HUES48 (cell line): ENCODE measurements at regions not wholly inside any gene's neighbourhood (a gene's known extent, or its start where the extent isn't known, plus 50 kb on each side); places are given as distances from the start of the nearest gene placed in this dataset.
"Not testable (repeated sequence)": the region's sequence is repeated elsewhere in the genome, so short reads cannot be mapped to it uniquely, and the experiment has no call there.

ENCODE experiments used
- H3K27ac ChIP-seq: one replicate; pipeline ENCODE4 v1.7.0; 2013; ENCODE audit warnings: low read depth, low read length, inconsistent platforms
- H3K27me3 ChIP-seq: 2 replicates; pipeline ENCODE4 v1.6.1; 2013; ENCODE audit warnings: mild to moderate bottlenecking, low read length; ENCODE audit not compliant: control insufficient read depth, insufficient read depth
- H3K36me3 ChIP-seq: 2 replicates; pipeline ENCODE4 v1.6.1; 2013; ENCODE audit warnings: low read length; ENCODE audit not compliant: control insufficient read depth, insufficient read depth
- H3K4me1 ChIP-seq: 2 replicates; pipeline ENCODE4 v1.6.1; 2013; ENCODE audit warnings: mild to moderate bottlenecking, low read length; ENCODE audit not compliant: control insufficient read depth, insufficient read depth
- H3K4me3 ChIP-seq: 2 replicates; pipeline ENCODE4 v1.5.1; 2013; ENCODE audit warnings: mild to moderate bottlenecking, low read depth, low read length
- H3K9ac ChIP-seq: 2 replicates; pipeline ENCODE4 v1.6.1; 2013; ENCODE audit warnings: mild to moderate bottlenecking, low read depth, low read length, moderate library complexity
- H3K9me3 ChIP-seq: 2 replicates; pipeline ENCODE4 v1.6.1; 2013; ENCODE audit warnings: low read length; ENCODE audit not compliant: control insufficient read depth, insufficient read depth

DNA sequence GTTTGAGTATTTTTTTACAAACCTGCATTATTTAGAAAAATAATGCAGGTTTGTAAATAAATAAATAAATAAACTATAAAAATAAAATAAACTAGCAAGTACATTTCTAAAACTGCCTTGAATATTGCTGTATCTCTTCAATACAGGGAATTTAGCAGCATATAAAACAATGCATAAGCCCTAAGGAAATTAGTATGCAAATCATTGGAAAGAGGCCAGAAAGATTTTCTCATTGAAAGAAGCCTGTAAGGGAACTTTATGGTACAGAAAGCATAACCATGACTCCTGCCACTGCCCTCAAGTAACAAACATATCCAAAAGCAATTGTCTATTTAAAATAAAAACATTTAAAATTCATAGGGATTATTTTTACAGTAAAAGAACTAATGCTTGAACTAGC, 387.3 kb downstream of the HINT1 start:
- Histone ChIP-seq H3K27me3 (no peaks in the 10 kb centered on the region), H3K4me1 (no peaks in the 10 kb centered on the region), H3K36me3 (no peaks in the 10 kb centered on the region), H3K9me3 (no peaks in the 10 kb centered on the region), H3K9ac (no peak overlapping the region), H3K4me3 (no peak overlapping the region), H3K27ac (no peak overlapping the region)

DNA sequence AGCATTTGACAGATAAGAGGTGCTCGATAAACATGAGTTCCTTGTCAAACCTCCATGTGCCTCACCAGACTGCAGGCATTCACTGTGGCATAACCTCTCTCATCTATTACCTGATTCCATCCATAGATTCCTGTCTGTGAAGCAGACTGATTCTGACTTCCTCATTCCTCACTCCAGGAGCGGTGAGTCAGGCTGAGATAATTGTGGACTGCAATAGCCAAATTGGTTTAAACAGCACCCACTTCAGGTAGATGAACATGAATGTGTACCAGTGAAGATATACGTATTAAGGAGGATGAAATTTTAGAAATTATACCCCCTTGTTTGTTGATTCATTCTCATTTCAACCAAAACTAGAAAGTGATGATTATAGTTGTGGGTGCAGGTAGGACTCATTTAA, 391.2 kb downstream of the HINT1 start:
- H3K36me3 ChIP-seq = no peaks in the 10 kb centered on the region
- no peaks in the 10 kb centered on the region for H3K9me3 ChIP-seq
- H3K27me3 ChIP-seq = no peaks in the 10 kb centered on the region
- H3K9ac ChIP-seq = no peak overlapping the region
- no peaks in the 10 kb centered on the region for H3K4me1 ChIP-seq
- no peak overlapping the region for H3K4me3 ChIP-seq
- H3K27ac ChIP-seq = no peak overlapping the region

- H3K27me3 ChIP-seq = no peaks in the 10 kb centered on the region
- H3K27ac ChIP-seq = no peak overlapping the region
- H3K4me3 ChIP-seq = no peak overlapping the region
- no peaks in the 10 kb centered on the region for H3K4me1 ChIP-seq
- H3K9ac ChIP-seq = no peak overlapping the region
- no peaks in the 10 kb centered on the region for H3K36me3 ChIP-seq
- H3K9me3 ChIP-seq = no peaks in the 10 kb centered on the region
These were observed 403.0 kb downstream of the HINT1 start for GRCh38 chr5:130762031-130762430.

DNA sequence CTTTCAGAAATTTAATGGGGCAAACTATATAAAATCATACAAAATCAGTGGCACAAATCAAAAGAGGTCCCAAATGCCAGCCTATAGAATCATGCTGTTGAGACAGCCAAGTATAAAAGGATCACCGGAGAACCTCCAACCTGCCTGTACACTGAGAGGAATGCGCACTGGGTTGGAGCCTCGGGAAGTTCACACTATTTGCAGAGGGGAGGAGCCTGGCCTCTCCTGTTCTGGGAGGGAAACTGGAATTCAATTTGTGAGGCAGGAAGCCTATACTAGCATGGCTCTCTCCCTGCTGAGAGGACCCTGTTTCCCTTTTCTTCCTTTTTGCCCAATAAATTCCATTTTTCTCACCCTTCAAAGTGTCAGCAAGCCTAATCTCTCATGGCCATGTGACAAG, 406.0 kb downstream of the HINT1 start:
- Histone ChIP-seq H3K27ac (no peak overlapping the region), H3K27me3 (no peaks in the 10 kb centered on the region), H3K9ac (no peak overlapping the region), H3K36me3 (no peaks in the 10 kb centered on the region), H3K4me1 (no peaks in the 10 kb centered on the region), H3K9me3 (no peaks in the 10 kb centered on the region), H3K4me3 (no peak overlapping the region)

DNA sequence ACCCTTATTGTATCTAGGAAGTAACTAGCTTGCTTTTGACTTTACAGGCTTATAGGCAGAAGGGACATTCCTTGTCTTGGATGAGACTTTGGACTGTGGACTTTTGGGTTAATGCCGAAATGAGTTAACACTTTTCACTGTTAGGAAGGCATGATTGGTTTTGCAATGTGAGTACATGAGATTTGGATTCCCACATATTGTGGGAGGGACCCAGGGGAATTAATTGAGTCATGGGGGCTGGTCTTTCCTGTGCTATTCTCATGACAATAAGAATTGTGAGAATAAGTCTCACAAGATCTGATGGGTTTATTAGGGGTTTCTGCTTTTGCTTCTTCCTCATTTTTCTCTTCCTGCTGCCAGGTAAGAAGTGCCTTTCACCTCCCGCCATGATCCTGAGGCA, 417.5 kb downstream of the HINT1 start:
- Histone ChIP-seq H3K27ac (no peak overlapping the region), H3K9ac (no peak overlapping the region), H3K36me3 (no peaks in the 10 kb centered on the region), H3K9me3 (peaks cover 16% of the 10 kb centered on the region), H3K4me1 (no peaks in the 10 kb centered on the region), H3K4me3 (no peak overlapping the region), H3K27me3 (no peaks in the 10 kb centered on the region)

GRCh38 chr5:130746641-130747040, 418.4 kb downstream of the HINT1 start:
- not testable (repeated sequence) for H3K4me3 ChIP-seq, H3K27ac ChIP-seq

GRCh38 chr5:130743092-130743491, 422.0 kb downstream of the HINT1 start:
- H3K36me3 ChIP-seq = no peaks in the 10 kb centered on the region
- H3K4me3 ChIP-seq = no peak overlapping the region
- H3K27ac ChIP-seq = no peak overlapping the region
- peaks cover 30% of the 10 kb centered on the region for H3K9me3 ChIP-seq
- no peaks in the 10 kb centered on the region for H3K4me1 ChIP-seq
- no peaks in the 10 kb centered on the region for H3K27me3 ChIP-seq
- no peak overlapping the region for H3K9ac ChIP-seq

More at GRCh38 chr5:130746641-130747040, 418.4 kb downstream of the HINT1 start:
- not testable (repeated sequence) for H3K4me1 ChIP-seq, H3K9ac ChIP-seq, H3K27me3 ChIP-seq, H3K36me3 ChIP-seq
- peaks cover 16% of the 10 kb centered on the region for H3K9me3 ChIP-seq

DNA sequence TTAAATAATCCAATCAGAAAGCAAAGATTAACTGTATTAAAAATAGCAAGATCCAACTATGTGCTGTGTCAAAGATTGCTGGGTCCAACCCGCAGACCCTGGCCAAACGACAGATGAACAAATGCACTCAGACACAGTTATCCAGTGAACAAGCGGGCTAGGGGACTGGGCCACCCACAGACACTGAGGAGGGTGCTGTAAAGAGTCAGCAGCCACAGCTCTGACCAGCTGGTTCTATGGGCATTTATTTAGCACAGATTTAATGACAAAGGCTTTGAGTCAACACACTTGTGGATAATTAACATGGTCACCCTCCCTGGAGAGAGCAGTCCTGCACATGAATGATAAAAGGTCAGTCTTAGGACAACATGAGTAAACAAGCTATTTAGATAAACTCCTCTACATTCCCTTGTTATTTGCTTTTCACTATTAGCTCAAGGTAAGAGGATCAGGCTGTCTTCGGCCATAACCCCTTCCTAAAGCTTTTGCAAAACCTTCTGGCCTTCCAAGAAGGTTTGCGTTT, 424.9 kb downstream of the HINT1 start:
- H3K9me3 ChIP-seq = peaks cover 16% of the 10 kb centered on the region
- no peaks in the 10 kb centered on the region for H3K36me3 ChIP-seq
- H3K4me3 ChIP-seq = no peak overlapping the region
- no peak overlapping the region for H3K27ac ChIP-seq
- H3K4me1 ChIP-seq = no peaks in the 10 kb centered on the region
- H3K27me3 ChIP-seq = no peaks in the 10 kb centered on the region
- H3K9ac ChIP-seq = no peak overlapping the region

DNA sequence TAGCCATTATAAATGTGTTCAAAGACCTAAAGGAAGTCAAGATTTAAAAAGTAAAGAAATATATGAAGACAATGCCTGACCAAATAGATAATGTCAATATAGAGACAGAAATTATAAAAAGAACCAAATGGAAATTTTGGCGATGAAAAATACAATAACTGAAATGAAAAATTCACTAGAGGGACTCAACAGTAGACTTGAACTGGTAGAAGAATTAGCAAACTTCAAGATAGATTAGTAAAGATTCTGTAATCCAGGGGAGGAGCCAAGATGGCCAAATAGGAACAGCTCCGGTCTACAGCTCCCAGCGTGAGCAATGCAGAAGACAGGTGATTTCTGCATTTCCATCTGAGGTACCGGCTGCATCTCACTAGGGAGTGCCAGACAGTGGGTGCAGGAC, 433.2 kb downstream of the HINT1 start:
- Histone ChIP-seq H3K4me3 (no peak overlapping the region), H3K9ac (no peak overlapping the region), H3K27me3 (no peaks in the 10 kb centered on the region; the same call in 1 of the 2 replicates)

DNA sequence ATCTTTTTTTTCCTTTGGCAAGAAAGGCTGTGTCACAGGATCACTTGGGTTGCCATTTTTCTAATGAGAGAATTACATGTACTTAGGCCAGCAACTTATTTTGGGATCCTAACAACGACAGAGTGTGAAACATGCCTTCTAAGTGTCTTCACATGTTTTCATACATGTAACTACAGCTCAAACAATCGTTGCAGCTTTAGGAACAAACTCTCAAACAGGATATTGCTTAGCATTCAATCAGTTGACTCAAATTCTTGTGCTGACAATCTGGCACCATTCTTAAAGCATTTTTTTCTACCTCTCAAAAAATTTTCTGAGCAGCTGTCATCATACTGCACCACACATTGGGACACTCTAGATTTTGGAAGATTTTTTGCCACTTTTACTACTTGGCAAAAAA, 435.5 kb downstream of the HINT1 start:
- peaks cover 11% of the 10 kb centered on the region; the same call in 1 of the 2 replicates for H3K4me1 ChIP-seq
- no peaks in the 10 kb centered on the region for H3K9me3 ChIP-seq
- H3K9ac ChIP-seq = no peak overlapping the region
- H3K4me3 ChIP-seq = no peak overlapping the region
- no peaks in the 10 kb centered on the region for H3K36me3 ChIP-seq
- no peak overlapping the region for H3K27ac ChIP-seq
- H3K27me3 ChIP-seq = no peaks in the 10 kb centered on the region; the same call in 1 of the 2 replicates

More for the DNA sequence above, 433.2 kb downstream of the HINT1 start:
- Histone ChIP-seq H3K27ac (no peak overlapping the region), H3K4me1 (peaks cover 11% of the 10 kb centered on the region; the same call in 1 of the 2 replicates), H3K36me3 (no peaks in the 10 kb centered on the region), H3K9me3 (no peaks in the 10 kb centered on the region)

DNA sequence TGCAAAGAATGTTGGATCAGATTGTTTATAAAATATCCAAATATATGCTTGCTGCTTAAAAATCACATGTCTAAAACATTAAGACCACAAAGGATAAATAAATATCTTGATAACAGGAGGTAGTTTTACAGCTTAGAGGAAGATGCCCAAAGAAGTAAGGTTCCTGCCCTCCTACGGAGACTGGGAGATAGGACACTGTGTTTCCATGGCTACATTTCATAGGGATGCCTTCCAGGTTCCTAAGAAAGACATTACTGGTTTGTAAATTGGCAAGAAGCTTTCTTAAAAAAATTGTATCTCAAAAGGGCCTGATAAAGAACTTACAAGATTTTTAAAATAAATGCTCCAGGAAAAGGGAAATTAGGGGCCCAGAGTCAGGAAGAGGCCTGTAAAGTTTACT, 437.2 kb downstream of the HINT1 start:
- Histone ChIP-seq H3K27ac (no peak overlapping the region), H3K4me3 (no peak overlapping the region), H3K4me1 (peaks cover 11% of the 10 kb centered on the region; the same call in 1 of the 2 replicates), H3K36me3 (no peaks in the 10 kb centered on the region), H3K27me3 (no peaks in the 10 kb centered on the region; the same call in 1 of the 2 replicates), H3K9me3 (no peaks in the 10 kb centered on the region), H3K9ac (no peak overlapping the region)
